ENCODE measurements at regions not wholly inside any gene's neighbourhood (a gene's known extent, or its start where the extent isn't known, plus 50 kb on each side); places are given as distances from the start of the nearest gene placed in this dataset.

DNA sequence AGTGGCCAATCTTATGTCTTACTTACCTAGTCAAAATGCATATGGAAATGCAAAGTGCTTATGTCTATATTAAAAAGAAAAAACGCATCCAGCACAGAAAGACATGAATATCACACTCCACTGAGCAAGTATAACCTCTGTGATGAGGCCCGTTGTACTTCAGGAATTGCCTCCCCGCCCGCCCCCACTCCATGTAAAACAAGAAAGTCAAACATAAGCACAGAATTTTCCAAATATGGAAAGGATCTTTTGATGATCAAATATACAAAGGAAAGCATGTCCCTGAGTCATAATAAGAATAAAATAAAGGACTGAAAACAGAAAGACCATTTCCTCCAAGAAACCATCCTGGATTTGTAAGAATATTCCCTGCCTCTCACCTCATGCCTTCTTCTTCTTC lies 229.1 kb downstream of the BAMBI start:
- H3K27me3 ChIP-seq (ENCODE audit: control insufficient read depth in 2 of 2, insufficient read depth in 2 of 2, low read length in 2 of 2) = no peaks in the 10 kb centered on the region
- no peak overlapping the region for H3K4me2 ChIP-seq (replicated peaks; ENCODE audit: extremely low read depth, low read length, poor library complexity, severe bottlenecking)
- no peaks in the 10 kb centered on the region for H3K79me2 ChIP-seq (ENCODE audit: insufficient read depth, low read length)
- no peak overlapping the region for H3K27ac ChIP-seq (ENCODE audit: low read depth in 1 of 2, low read length in 2 of 2)
- Mint-ChIP-seq H3K9me3 (peaks cover 0 to 9% (median 2%) of the 10 kb centered on the region in 7 donors), H3K4me1 (no peaks in the 10 kb centered on the region), H3K27me3 (ENCODE audit: low read depth in 3 of 3) (peaks cover 0 to 4% (median 4%) of the 10 kb centered on the region in 3 donors), H3K27ac (no peak overlapping the region), H3K4me3 (no peak overlapping the region), H3K36me3 (no peaks in the 10 kb centered on the region)
- TF ChIP-seq, protein P1, sequence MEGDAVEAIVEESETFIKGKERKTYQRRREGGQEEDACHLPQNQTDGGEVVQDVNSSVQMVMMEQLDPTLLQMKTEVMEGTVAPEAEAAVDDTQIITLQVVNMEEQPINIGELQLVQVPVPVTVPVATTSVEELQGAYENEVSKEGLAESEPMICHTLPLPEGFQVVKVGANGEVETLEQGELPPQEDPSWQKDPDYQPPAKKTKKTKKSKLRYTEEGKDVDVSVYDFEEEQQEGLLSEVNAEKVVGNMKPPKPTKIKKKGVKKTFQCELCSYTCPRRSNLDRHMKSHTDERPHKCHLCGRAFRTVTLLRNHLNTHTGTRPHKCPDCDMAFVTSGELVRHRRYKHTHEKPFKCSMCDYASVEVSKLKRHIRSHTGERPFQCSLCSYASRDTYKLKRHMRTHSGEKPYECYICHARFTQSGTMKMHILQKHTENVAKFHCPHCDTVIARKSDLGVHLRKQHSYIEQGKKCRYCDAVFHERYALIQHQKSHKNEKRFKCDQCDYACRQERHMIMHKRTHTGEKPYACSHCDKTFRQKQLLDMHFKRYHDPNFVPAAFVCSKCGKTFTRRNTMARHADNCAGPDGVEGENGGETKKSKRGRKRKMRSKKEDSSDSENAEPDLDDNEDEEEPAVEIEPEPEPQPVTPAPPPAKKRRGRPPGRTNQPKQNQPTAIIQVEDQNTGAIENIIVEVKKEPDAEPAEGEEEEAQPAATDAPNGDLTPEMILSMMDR (IDR thresholded peaks at IDR 0.05) = no peak
- H3K9me3 ChIP-seq (replicated peaks in 1 of 2; ENCODE audit: control insufficient read depth in 1 of 2, insufficient read depth in 1 of 2, low read length in 2 of 2) = no peaks in the 10 kb centered on the region
- H3K36me3 ChIP-seq (replicated peaks in 1 of 2; ENCODE audit: control insufficient read depth in 1 of 2, insufficient read depth in 2 of 2, low read length in 2 of 2) = no peaks in the 10 kb centered on the region
- no peak overlapping the region for H3K9ac ChIP-seq (ENCODE audit: insufficient read depth, low read length, poor library complexity, severe bottlenecking)
- H3K4me3 ChIP-seq (replicated peaks in 1 of 3; ENCODE audit: low read depth in 2 of 3, low read length in 3 of 3) = no peak overlapping the region
- no CpG with 5 or more reads among the region's 4 CpGs for whole genome bisulfite sequencing (ENCODE audit: insufficient coverage)
- H3K4me1 ChIP-seq (ENCODE audit: control insufficient read depth in 1 of 2, insufficient read depth in 2 of 2, low read length in 2 of 2) = no peaks in the 10 kb centered on the region
- no peak overlapping the region for H2AFZ ChIP-seq (ENCODE audit: insufficient read depth, low read depth, low read length, poor library complexity, severe bottlenecking)
- no peak for DNase-seq
- intact Hi-C loops (cut with micrococcal nuclease) = no loop called here
- no peaks in the 10 kb centered on the region for H4K20me1 ChIP-seq (ENCODE audit: insufficient read depth, low read length)

DNA sequence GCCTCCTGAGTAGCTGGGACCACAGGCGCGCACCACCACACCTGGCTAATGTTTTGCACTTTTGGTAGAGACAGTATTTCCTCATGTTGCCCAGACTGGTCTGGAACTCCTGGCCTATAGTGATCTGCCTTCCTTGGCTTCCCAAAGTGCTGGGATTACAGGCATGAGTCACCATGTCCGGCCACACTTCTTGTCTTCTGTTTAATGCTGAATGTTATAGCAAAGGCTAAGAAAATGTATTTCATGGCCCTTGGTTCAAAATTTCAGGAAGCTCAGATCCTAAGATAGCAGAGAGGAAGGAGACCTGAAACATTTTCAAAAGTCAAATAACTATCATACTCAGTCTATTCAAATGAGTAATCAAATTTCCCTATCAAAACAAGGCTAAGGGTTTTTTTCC lies 229.6 kb downstream of the BAMBI start:
- Histone ChIP-seq H3K9ac (ENCODE audit: insufficient read depth, low read length, poor library complexity, severe bottlenecking) (no peak overlapping the region), H3K36me3 (replicated peaks in 1 of 2; ENCODE audit: control insufficient read depth in 1 of 2, insufficient read depth in 2 of 2, low read length in 2 of 2) (no peaks in the 10 kb centered on the region), H4K20me1 (ENCODE audit: insufficient read depth, low read length) (no peaks in the 10 kb centered on the region), H3K4me3 (replicated peaks in 1 of 3; ENCODE audit: low read depth in 2 of 3, low read length in 3 of 3) (no peak overlapping the region), H3K4me2 (replicated peaks; ENCODE audit: extremely low read depth, low read length, poor library complexity, severe bottlenecking) (no peak overlapping the region), H3K4me1 (ENCODE audit: control insufficient read depth in 1 of 2, insufficient read depth in 2 of 2, low read length in 2 of 2) (no peaks in the 10 kb centered on the region), H3K9me3 (replicated peaks in 1 of 2; ENCODE audit: control insufficient read depth in 1 of 2, insufficient read depth in 1 of 2, low read length in 2 of 2) (no peaks in the 10 kb centered on the region), H3K79me2 (ENCODE audit: insufficient read depth, low read length) (no peaks in the 10 kb centered on the region), H3K27ac (ENCODE audit: low read depth in 1 of 2, low read length in 2 of 2) (no peak overlapping the region), H2AFZ (ENCODE audit: insufficient read depth, low read depth, low read length, poor library complexity, severe bottlenecking) (no peak overlapping the region), H3K27me3 (ENCODE audit: control insufficient read depth in 2 of 2, insufficient read depth in 2 of 2, low read length in 2 of 2) (no peaks in the 10 kb centered on the region)
- no peak overlapping the region for H3K27ac Mint-ChIP-seq
- TF ChIP-seq, protein P1 (IDR thresholded peaks at IDR 0.05) = no peak
- no peaks in the 10 kb centered on the region for H3K4me1 Mint-ChIP-seq
- peaks cover 0 to 9% (median 2%) of the 10 kb centered on the region in 7 donors for H3K9me3 Mint-ChIP-seq
- intact Hi-C loops (cut with micrococcal nuclease) = no loop called here
- no peak for DNase-seq
- 100% methylated on average over 3 of the region's 3 CpGs for WGBS (ENCODE audit: insufficient coverage)
- no peak overlapping the region for H3K4me3 Mint-ChIP-seq
- peaks cover 0 to 6% (median 3%) of the 10 kb centered on the region in 3 donors for H3K27me3 Mint-ChIP-seq (ENCODE audit: low read depth in 3 of 3)
- H3K36me3 Mint-ChIP-seq = no peaks in the 10 kb centered on the region
